ENCODE measurements at regions not wholly inside any gene's neighbourhood (a gene's known extent, or its start where the extent isn't known, plus 50 kb on each side); places are given as distances from the start of the nearest gene placed in this dataset.

- no peak overlapping the region for H2BK15ac ChIP-seq (ENCODE audit: low read depth, low read length)
- H3K9me1 ChIP-seq (ENCODE audit: insufficient read depth, low read length), result no peaks in the 10 kb centered on the region
- no peak overlapping the region for H2AK5ac ChIP-seq (ENCODE audit: low read depth, low read length)
- H4K91ac ChIP-seq (ENCODE audit: insufficient read depth, low read depth, low read length), result no peak overlapping the region
- H3K79me1 ChIP-seq (ENCODE audit: low read depth in 1 of 2, low read length in 2 of 2), result no peaks in the 10 kb centered on the region
- ChIA-PET CTCF (no interaction called here), POLR2A (ENCODE audit: unreplicated experiment) (no interaction called here)
- dilution Hi-C loops (cut with HindIII; ENCODE audit: low sequenced_read_pairs, unreplicated experiment), result no loop called here
- no peaks in the 10 kb centered on the region for H3K36me3 ChIP-seq (ENCODE audit: control insufficient read depth, insufficient read depth, low read length)
- no peak overlapping the region for H2AFZ ChIP-seq (replicated peaks; ENCODE audit: low read length, poor library complexity)
- no peak overlapping the region for H3K27ac ChIP-seq (ENCODE audit: insufficient read depth, low read length)
- intact Hi-C loops (cut with micrococcal nuclease), result no loop called here
- no peaks in the 10 kb centered on the region for H4K20me1 ChIP-seq (ENCODE audit: insufficient read depth, low read length)
- no peak overlapping the region for H2BK20ac ChIP-seq (ENCODE audit: low read depth, low read length)
- no peak overlapping the region for H3K4me3 ChIP-seq (ENCODE audit: insufficient read depth, low read depth, low read length)
- ATAC-seq (ENCODE audit: low read depth) (no peak), DNase-seq (no peak)
- no peaks in the 10 kb centered on the region for H3K4me1 ChIP-seq (ENCODE audit: control insufficient read depth, insufficient read depth, low read length)
- no peak overlapping the region for H3K14ac ChIP-seq (replicated peaks; ENCODE audit: low read depth, low read length)
- H4K5ac ChIP-seq (ENCODE audit: low read depth, low read length), result no peak overlapping the region
- in situ Hi-C loops (cut with MboI; ENCODE audit: low sequenced_read_pairs), result no loop called here
- H3K56ac ChIP-seq (ENCODE audit: extremely low read depth, insufficient read depth, low read length), result no peak overlapping the region
- H3K4ac ChIP-seq (ENCODE audit: low read depth, low read length), result no peak overlapping the region
- TF ChIP-seq NFE2L2 (IDR thresholded peaks at IDR 0.05; ENCODE audit: low read depth, low read length) (no peak), FOS (IDR thresholded peaks at IDR 0.05; ENCODE audit: low read depth, low read length) (no peak), MXI1 (IDR thresholded peaks at IDR 0.05; ENCODE audit: borderline replicate concordance, low read depth, low read length) (no peak), ELK1 (IDR thresholded peaks at IDR 0.05; ENCODE audit: borderline replicate concordance, low read depth, low read length) (no peak), RAD21 (IDR thresholded peaks at IDR 0.05; ENCODE audit: low read length) (no peak), CEBPB (IDR thresholded peaks at IDR 0.05; ENCODE audit: low read depth, low read length) (no peak), USF2 (IDR thresholded peaks at IDR 0.05; ENCODE audit: low read depth, low read length) (no peak), CTCF (conservative IDR thresholded peaks at IDR 0.05; ENCODE audit: low read depth, low read length) (no peak), MAZ (IDR thresholded peaks at IDR 0.05; ENCODE audit: borderline replicate concordance, low read depth, low read length) (no peak), CHD1 (IDR thresholded peaks at IDR 0.05; ENCODE audit: low read depth, low read length) (no peak), POLR2A (IDR thresholded peaks at IDR 0.05; ENCODE audit: low read depth, low read length) (no peak), MAFK (IDR thresholded peaks at IDR 0.05; ENCODE audit: low read depth, low read length) (no peak), RCOR1 (IDR thresholded peaks at IDR 0.05; ENCODE audit: insufficient replicate concordance, low read length) (no peak), BHLHE40 (IDR thresholded peaks at IDR 0.05; ENCODE audit: low read depth, low read length) (no peak), RFX5 (IDR thresholded peaks at IDR 0.05; ENCODE audit: low read depth, low read length) (no peak), SMC3 (IDR thresholded peaks at IDR 0.05; ENCODE audit: low read depth, low read length) (no peak)
- H3K9ac ChIP-seq (ENCODE audit: low read depth, low read length), result no peak overlapping the region
- H3K4me2 ChIP-seq (ENCODE audit: low read depth, low read length), result no peak overlapping the region
- no TSS peak for BruUV-seq (replicated peaks)
- WGBS, 2 experiments (ENCODE audit: extremely low coverage in 2 of 2, insufficient read length in 1 of 2), result no CpG with 5 or more reads among the region's 1 CpG
- no peak overlapping the region for H2BK120ac ChIP-seq (ENCODE audit: low read depth, low read length)
- no peak overlapping the region for H2BK5ac ChIP-seq (ENCODE audit: low read depth, low read length, poor library complexity, severe bottlenecking)
- no peaks in the 10 kb centered on the region; the same call in 1 of the 2 replicates for H3K27me3 ChIP-seq (ENCODE audit: control insufficient read depth, insufficient read depth, low read length)
- no peak overlapping the region for H3K23ac ChIP-seq (ENCODE audit: low read depth, low read length)
- no peaks in the 10 kb centered on the region for H3K9me3 ChIP-seq (ENCODE audit: control insufficient read depth, insufficient read depth, low read length)
- no peak overlapping the region for H2AK9ac ChIP-seq (replicated peaks; ENCODE audit: low read depth, low read length, poor library complexity)
- no peak overlapping the region for H4K8ac ChIP-seq (ENCODE audit: low read depth in 2 of 2, low read length in 2 of 2)
- H3K18ac ChIP-seq (ENCODE audit: low read depth, low read length), result no peak overlapping the region
Observed at GRCh38 chrX:49767236-49767635, 61.9 kb upstream of the PAGE4 start.
